Activated CD4-positive, alpha-beta T cell treated with anti-CD3 and anti-CD28 coated beads for 36 hours (primary cell): ENCODE measurements at regions not wholly inside any gene's neighbourhood (a gene's known extent, or its start where the extent isn't known, plus 50 kb on each side); places are given as distances from the start of the nearest gene placed in this dataset.
"Not testable (repeated sequence)": the region's sequence is repeated elsewhere in the genome, so short reads cannot be mapped to it uniquely, and the experiment has no call there.

Source experiments
- ATAC-seq: fragments of 200-7000 bp; cut with Tn5 transposase; one replicate; pipeline ENCODE4 v1.10.0; 2021; ENCODE audit warnings: mild to moderate bottlenecking, moderate library complexity
- CTCF ChIA-PET: fragments of 350-600 bp; sonication (Branson Sonifier 250); formaldehyde crosslinking; loops from one replicate; lab custom pipeline; 2021; ENCODE audit warnings: antibody characterized with exemption; lab: Charles Lee
- POLR2A ChIA-PET: fragments of 350-600 bp; sonication (Branson Sonifier 250); formaldehyde crosslinking; loops from one replicate; lab custom pipeline; 2021; ENCODE audit warnings: antibody characterized with exemption, inconsistent platforms; lab: Charles Lee
- DNase-seq: peaks from one replicate; pipeline ENCODE4 v3.0.0-alpha.2; 2020
- H3K27ac Mint-ChIP-seq: one replicate; pipeline ENCODE4 v1.8.0; 2021; ENCODE audit warnings: mixed read lengths
- H3K27me3 Mint-ChIP-seq: one replicate; pipeline ENCODE4 v1.8.0; 2021; ENCODE audit warnings: mixed read lengths
- H3K36me3 Mint-ChIP-seq: one replicate; pipeline ENCODE4 v1.8.0; 2021; ENCODE audit warnings: low read depth, mixed read lengths
- H3K4me1 Mint-ChIP-seq: one replicate; pipeline ENCODE4 v1.8.0; 2021; ENCODE audit warnings: mixed read lengths
- H3K4me3 Mint-ChIP-seq: one replicate; pipeline ENCODE4 v1.8.0; 2021; ENCODE audit warnings: mild to moderate bottlenecking, moderate library complexity, mixed read lengths
- H3K9me3 Mint-ChIP-seq: one replicate; pipeline ENCODE4 v1.8.0; 2021; ENCODE audit warnings: low read depth, mixed read lengths
- intact Hi-C, 2 experiments: fragments of 100-400 bp; cut with DNase I in 1 of 2; cut with micrococcal nuclease in 1 of 2; formaldehyde crosslinking; loops; one replicate each; pipeline versions ENCODE4 v1.14.2 to v1.15.1; 2022 to 2024; cut with DNase I, micrococcal nuclease

DNA sequence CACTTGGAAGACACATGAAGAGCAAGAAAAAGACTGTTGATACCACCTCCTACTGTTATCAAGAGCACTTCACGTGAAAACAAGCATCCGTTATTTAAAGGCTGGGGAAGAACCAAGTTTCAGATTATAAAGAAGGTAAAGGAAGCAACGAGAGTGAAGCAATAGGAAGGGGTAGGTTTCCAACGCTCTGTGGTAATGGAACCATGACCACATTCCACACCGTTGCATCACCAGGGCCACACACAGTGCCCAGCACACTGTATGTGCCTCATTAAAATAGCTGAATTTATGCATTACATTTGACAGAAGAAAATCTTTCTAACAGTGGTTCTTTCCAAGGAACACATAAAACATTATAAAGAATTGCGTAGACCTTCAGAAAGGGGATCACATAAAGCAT, 435.8 kb downstream of the MRPL39 start:
- intact Hi-C loops, result no loop called here
- CTCF ChIA-PET, result no interaction called here
- H3K36me3 Mint-ChIP-seq, result no peaks in the 10 kb centered on the region
- DNase-seq, result no peak
- POLR2A ChIA-PET, result no interaction called here
- no peak for ATAC-seq
- no peak overlapping the region for H3K27ac Mint-ChIP-seq
- peaks cover 16% of the 10 kb centered on the region for H3K9me3 Mint-ChIP-seq
- no peaks in the 10 kb centered on the region for H3K27me3 Mint-ChIP-seq
- H3K4me1 Mint-ChIP-seq, result no peaks in the 10 kb centered on the region
- H3K4me3 Mint-ChIP-seq, result no peak overlapping the region

DNA sequence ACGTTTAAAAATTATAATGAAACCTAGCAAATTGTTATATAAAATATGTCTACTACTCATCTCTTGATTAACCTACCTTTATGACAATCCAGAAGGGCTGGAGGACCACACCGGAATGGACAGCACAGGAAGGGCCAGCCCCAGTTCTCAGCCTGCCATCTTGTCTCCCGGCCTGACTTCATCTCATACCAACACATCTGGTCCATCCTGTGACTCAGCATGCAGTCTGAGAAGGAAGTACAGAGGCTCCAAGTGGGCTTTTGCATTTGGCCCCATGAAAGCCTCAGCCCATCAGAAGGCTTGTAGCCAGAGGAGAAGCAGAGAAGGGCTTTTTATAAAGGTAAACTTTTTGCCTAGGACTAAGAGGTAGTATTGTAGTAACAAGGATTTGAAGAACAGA, 436.6 kb downstream of the MRPL39 start:
- Mint-ChIP-seq H3K9me3 (peaks cover 16% of the 10 kb centered on the region), H3K4me3 (no peak overlapping the region), H3K27me3 (no peaks in the 10 kb centered on the region), H3K36me3 (no peaks in the 10 kb centered on the region), H3K27ac (no peak overlapping the region), H3K4me1 (no peaks in the 10 kb centered on the region)
- ChIA-PET CTCF (no interaction called here), POLR2A (no interaction called here)
- ATAC-seq (no peak), DNase-seq (no peak)
- intact Hi-C loops, result no loop called here

DNA sequence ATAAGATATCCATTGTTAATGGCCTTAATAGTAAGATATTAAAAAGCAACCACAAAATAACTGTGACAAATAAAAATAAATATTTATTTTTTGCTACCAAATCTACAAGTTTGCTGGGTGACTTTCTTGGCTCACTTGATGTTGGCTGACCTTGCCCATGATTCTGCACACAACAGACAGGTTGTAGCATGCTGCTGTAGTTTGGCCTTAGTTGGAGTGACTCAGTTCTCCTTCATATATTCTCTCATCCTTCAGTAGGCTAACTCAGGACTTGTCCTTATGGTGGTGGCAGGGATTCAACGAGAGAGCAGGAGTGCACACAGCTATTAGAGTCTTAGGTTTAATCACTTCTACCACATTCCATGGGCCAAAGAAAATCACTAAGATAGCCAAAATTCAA, 437.9 kb downstream of the MRPL39 start:
- intact Hi-C loops, result no loop called here
- Mint-ChIP-seq H3K27ac (no peak overlapping the region), H3K4me3 (no peak overlapping the region), H3K9me3 (peaks cover 16% of the 10 kb centered on the region), H3K27me3 (no peaks in the 10 kb centered on the region), H3K36me3 (no peaks in the 10 kb centered on the region), H3K4me1 (no peaks in the 10 kb centered on the region)
- ATAC-seq (no peak), DNase-seq (no peak)
- POLR2A ChIA-PET, result no interaction called here
- CTCF ChIA-PET, result no interaction called here

DNA sequence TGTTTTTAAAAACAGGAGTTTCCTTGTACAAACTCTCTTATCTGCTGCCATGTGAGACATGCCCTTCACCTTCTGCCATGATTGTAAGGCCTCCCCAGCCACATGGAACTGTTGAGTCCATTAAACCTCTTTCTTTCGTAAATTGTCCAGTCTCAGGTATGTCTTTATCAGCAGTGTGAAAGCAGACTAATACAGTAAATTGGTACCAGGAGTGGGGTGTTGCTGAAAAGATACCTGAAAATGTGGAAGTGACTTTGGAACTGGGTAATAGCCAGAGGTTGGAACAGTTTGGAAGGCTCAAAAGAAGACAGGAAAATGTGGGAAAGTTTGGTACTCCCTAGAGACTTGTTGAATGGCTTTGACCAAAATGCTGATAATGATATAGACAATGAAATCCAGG, 440.4 kb downstream of the MRPL39 start:
- ATAC-seq, H3K36me3 Mint-ChIP-seq: not testable (repeated sequence)

DNA sequence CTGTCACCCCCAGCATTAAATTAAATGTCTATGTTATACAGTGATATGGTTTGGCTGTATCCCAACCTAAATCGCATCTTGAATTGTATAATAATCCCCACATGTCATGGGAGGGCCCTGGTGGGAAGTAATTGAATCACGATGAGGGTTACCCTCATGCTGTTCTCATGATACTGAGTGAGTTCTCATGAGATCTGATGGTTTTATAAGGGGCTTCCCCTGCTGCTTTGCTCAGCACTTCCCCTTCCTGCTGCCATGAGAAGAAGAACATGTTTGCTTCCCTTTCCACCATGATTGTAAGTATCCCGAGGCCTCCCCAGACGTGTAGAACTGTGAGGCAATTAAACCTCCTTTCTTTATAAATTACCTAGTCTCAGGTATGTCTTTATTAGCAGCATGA, 445.7 kb downstream of the MRPL39 start:
- Mint-ChIP-seq H3K27me3 (peaks cover 2% of the 10 kb centered on the region), H3K9me3 (peaks cover under 1% of the 10 kb centered on the region), H3K27ac (no peak overlapping the region), H3K36me3 (no peaks in the 10 kb centered on the region), H3K4me1 (no peaks in the 10 kb centered on the region), H3K4me3 (no peak overlapping the region)
- DNase-seq (no peak), ATAC-seq (no peak)
- CTCF ChIA-PET, result no interaction called here
- POLR2A ChIA-PET, result no interaction called here
- intact Hi-C loops, result no loop called here

More for the DNA sequence above, 440.4 kb downstream of the MRPL39 start:
- H3K27ac Mint-ChIP-seq, H3K27me3 Mint-ChIP-seq, H3K4me3 Mint-ChIP-seq, POLR2A ChIA-PET, intact Hi-C loops, H3K4me1 Mint-ChIP-seq, CTCF ChIA-PET, DNase-seq: not testable (repeated sequence)
- peaks cover 16% of the 10 kb centered on the region for H3K9me3 Mint-ChIP-seq

DNA sequence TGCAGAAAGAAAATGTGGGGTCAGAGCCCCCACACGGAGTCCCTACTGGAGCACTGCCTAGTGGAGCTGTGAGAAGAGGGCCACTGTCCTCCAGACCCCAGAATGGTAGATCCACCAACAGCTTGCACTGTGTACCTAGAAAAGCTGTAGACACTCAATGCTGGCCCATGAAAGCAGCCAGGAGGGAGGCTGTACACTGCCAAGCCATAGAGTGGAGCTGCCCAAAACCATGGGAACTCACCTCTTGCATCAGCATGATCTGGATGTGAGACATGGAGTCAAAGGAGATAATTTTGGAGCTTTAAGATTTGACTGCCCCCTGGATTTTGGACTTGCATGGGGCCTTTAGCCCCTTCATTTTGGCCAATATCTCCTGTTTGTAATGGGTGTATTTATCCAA, 452.3 kb downstream of the MRPL39 start:
- intact Hi-C loops, H3K9me3 Mint-ChIP-seq, DNase-seq, H3K27ac Mint-ChIP-seq, H3K27me3 Mint-ChIP-seq, CTCF ChIA-PET, H3K36me3 Mint-ChIP-seq, ATAC-seq, H3K4me3 Mint-ChIP-seq, POLR2A ChIA-PET, H3K4me1 Mint-ChIP-seq: not testable (repeated sequence)

DNA sequence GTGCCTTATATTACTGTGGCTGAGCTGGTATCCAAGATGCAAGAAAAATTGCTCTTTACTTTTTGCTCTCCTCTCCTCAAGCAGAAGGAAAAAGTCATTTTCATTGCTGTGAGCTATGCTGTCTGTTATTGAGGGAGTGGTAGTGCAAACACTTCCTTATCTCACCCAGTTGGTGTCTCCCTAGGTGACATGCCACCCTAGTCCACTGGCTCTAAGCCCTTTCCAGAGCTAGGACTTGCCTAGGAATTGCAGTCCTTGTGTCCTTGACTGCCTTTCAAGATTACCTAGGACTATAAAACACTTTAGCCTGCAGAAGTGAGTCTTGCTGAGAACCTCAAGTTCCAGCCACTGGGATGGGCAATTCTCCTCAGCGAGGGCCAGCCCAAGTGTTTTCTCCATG, 458.3 kb downstream of the MRPL39 start:
- DNase-seq (no peak), ATAC-seq (no peak)
- Mint-ChIP-seq H3K27me3 (no peaks in the 10 kb centered on the region), H3K4me1 (no peaks in the 10 kb centered on the region), H3K4me3 (no peak overlapping the region), H3K27ac (no peak overlapping the region), H3K9me3 (no peaks in the 10 kb centered on the region), H3K36me3 (no peaks in the 10 kb centered on the region)
- intact Hi-C loops, result no loop called here
- ChIA-PET POLR2A (no interaction called here), CTCF (no interaction called here)

DNA sequence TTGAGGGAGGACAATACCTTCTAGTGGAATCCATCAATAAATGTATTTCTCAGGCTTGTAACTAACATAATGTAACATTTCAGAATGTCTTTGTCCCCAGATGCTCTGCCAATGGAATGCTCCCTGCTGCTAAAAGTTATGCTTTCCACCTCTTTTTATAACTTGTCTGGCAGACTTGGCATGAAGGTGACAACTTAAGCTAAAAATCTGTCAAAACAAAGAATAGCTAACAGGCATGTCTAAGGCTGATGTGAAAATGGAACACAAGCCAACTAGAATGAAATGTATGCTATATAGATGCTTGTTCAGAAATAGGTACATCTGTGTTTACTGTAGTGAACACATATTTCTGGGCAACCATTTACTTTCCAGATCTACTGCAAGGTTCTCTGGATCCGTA, 467.9 kb downstream of the MRPL39 start:
- H3K27ac Mint-ChIP-seq, result no peak overlapping the region
- no peak overlapping the region for H3K4me3 Mint-ChIP-seq
- peaks cover 2% of the 10 kb centered on the region for H3K9me3 Mint-ChIP-seq
- no peaks in the 10 kb centered on the region for H3K36me3 Mint-ChIP-seq
- no peaks in the 10 kb centered on the region for H3K4me1 Mint-ChIP-seq
- ChIA-PET POLR2A (no interaction called here), CTCF (no interaction called here)
- intact Hi-C loops, result no loop called here
- DNase-seq, result no peak
- ATAC-seq, result no peak
- H3K27me3 Mint-ChIP-seq, result no peaks in the 10 kb centered on the region

DNA sequence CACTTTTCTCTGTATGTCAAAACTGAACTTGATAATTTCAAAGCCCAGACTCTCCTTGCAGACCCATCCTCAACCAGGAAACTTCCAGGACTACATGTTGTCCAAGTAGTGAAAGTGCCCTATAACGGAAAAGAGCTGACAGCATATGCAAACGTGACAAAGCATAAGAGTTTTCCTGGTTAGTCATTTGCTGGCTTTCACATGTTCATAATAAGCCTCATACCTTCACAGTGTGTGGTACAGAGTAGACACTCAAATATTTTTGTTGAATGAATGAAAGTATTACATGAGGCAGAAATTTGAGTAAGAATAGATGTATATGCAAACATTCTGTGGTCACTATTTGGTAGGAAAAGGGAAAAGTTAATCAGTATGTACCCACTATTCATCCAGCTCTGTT, 473.3 kb downstream of the MRPL39 start:
- Mint-ChIP-seq H3K9me3 (peaks cover 2% of the 10 kb centered on the region), H3K4me3 (no peak overlapping the region), H3K36me3 (no peaks in the 10 kb centered on the region), H3K4me1 (no peaks in the 10 kb centered on the region), H3K27ac (no peak overlapping the region), H3K27me3 (no peaks in the 10 kb centered on the region)
- ATAC-seq, result no peak
- DNase-seq, result no peak
- ChIA-PET CTCF (no interaction called here), POLR2A (no interaction called here)
- intact Hi-C loops, result no loop called here

DNA sequence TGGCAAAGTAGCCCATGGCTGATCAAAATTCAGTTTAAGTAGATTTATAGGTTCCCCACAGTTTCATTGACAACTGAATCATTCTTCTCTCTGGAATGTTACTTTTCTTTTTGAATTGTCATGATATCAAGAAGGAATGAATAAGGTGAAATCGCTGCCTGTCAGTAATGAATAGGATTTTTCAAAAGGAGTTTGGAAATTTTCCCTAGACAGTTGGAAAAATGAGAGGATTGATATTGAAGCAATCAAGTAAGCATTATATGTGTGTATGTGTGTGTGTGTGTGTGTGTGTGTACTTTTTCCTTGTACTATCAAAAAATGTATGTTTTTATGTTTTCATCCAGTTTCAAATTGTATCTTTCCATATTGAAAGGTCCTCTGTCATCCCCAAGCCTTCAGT, 479.5 kb downstream of the MRPL39 start:
- ATAC-seq, result no peak
- H3K27me3 Mint-ChIP-seq, result no peaks in the 10 kb centered on the region
- H3K9me3 Mint-ChIP-seq, result no peaks in the 10 kb centered on the region
- ChIA-PET CTCF (no interaction called here), POLR2A (no interaction called here)
- H3K4me3 Mint-ChIP-seq, result no peak overlapping the region
- no peaks in the 10 kb centered on the region for H3K4me1 Mint-ChIP-seq
- no peak overlapping the region for H3K27ac Mint-ChIP-seq
- no peak for DNase-seq
- intact Hi-C loops, result no loop called here
- H3K36me3 Mint-ChIP-seq, result no peaks in the 10 kb centered on the region

DNA sequence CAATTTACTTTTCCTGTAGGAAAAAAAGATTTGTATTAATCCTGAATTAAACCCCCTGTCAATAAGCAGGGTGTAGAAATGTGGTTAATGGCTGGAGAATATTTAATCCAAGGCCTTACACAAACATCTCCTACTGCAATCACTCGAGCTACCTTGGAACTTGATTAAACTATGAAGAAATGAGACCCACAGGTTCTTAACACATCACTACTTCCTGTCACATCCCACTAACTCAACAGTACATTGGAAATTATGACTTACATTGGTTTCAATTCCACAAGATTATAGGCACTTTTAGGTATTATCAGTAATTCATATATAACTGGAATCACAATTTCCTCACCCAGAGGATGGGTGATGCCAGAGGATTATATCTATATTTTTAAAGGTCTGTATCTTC, 480.3 kb downstream of the MRPL39 start:
- Mint-ChIP-seq H3K27ac (no peak overlapping the region), H3K4me1 (no peaks in the 10 kb centered on the region), H3K36me3 (no peaks in the 10 kb centered on the region), H3K27me3 (no peaks in the 10 kb centered on the region), H3K9me3 (no peaks in the 10 kb centered on the region), H3K4me3 (no peak overlapping the region)
- DNase-seq (no peak), ATAC-seq (no peak)
- ChIA-PET CTCF (no interaction called here), POLR2A (no interaction called here)
- intact Hi-C loops, result no loop called here

DNA sequence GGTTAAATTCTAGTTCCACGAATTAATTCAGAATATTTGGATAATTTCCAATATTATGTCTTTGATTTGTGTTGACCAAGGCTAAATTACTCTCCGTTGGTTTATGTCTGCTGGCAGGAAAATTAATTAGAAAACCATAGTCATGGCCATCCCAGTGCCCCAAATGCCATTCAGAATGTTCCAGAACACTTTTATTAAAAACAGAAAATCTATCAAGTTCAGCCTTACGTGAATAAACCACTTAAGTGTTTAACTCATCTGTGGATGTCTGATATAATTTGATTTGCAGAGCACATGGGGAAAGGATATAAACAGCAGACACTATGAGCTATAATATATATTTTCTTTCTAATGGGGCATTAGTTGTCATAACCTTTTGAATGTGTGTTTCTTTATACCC, 480.7 kb downstream of the MRPL39 start:
- Mint-ChIP-seq H3K4me1 (no peaks in the 10 kb centered on the region), H3K27ac (no peak overlapping the region), H3K4me3 (no peak overlapping the region), H3K36me3 (no peaks in the 10 kb centered on the region), H3K9me3 (no peaks in the 10 kb centered on the region), H3K27me3 (no peaks in the 10 kb centered on the region)
- ChIA-PET POLR2A (no interaction called here), CTCF (no interaction called here)
- DNase-seq, result no peak
- ATAC-seq, result no peak
- intact Hi-C loops, result no loop called here

DNA sequence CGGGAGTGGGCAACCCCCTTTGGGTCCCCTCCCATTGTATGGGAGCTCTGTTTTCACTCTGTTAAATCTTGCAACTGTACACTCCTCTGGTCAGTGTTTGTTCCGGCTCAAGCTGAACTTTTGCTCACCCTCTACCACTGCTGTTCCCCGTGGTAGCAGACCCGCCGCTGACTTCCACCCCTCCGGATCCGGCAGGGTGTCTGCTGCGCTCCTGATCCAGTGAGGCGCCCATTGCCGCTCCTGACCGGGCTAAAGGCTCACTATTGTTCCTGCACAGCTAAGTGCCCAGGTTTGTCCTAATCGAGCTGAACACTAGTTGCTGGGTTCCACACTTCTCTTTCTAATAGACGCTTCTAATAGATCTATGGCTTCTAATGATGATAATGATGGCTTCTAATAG, 488.6 kb downstream of the MRPL39 start:
- POLR2A ChIA-PET, result no interaction called here
- ATAC-seq (no peak), DNase-seq (no peak)
- no peak overlapping the region for H3K4me3 Mint-ChIP-seq
- no peaks in the 10 kb centered on the region for H3K27me3 Mint-ChIP-seq
- H3K9me3 Mint-ChIP-seq, result no peaks in the 10 kb centered on the region
- intact Hi-C loops, result no loop called here
- no peak overlapping the region for H3K27ac Mint-ChIP-seq
- no peaks in the 10 kb centered on the region for H3K4me1 Mint-ChIP-seq
- CTCF ChIA-PET, result no interaction called here
- no peaks in the 10 kb centered on the region for H3K36me3 Mint-ChIP-seq
